Head of caudate nucleus (tissue), 42 donors: ENCODE measurements at regions not wholly inside any gene's neighbourhood (a gene's known extent, or its start where the extent isn't known, plus 50 kb on each side); places are given as distances from the start of the nearest gene placed in this dataset.
A peak's percentile ranks its signal among the peaks of the same experiment; 100 is the strongest.

Experiments
- DNase-seq, 42 donors: peaks; one replicate each; pipeline versions ENCODE4 v3.0.0 to v3.0.0-alpha.2; 2020 to 2021; ENCODE audit warnings: mixed read lengths in 7 of 42
- intact Hi-C: fragments of 100-400 bp; cut with DNase I; formaldehyde crosslinking; loops from one replicate; pipeline ENCODE4 v1.15.0; 2022

DNA sequence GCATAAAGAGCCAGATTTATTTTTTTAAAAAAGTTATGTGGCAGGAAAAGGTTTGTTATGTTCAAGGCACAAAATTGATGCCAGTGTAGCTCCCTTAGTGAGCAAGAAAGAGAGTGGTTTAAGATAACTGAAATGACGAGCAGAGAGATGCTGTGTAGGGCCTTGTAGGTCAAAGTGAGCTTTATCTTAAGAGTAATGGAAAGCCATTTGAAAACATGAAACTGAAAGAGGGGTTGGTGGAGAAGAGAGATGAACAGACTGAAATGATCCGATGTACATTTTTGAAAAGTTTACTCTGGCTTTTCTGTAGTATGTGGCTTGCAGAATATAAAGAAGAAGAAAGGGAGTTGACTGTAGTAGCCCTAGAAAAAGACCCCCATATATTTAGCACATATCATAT, 383.6 kb downstream of the PLA2G4A start:
- intact Hi-C loops = no loop called here
- no peak for DNase-seq

DNA sequence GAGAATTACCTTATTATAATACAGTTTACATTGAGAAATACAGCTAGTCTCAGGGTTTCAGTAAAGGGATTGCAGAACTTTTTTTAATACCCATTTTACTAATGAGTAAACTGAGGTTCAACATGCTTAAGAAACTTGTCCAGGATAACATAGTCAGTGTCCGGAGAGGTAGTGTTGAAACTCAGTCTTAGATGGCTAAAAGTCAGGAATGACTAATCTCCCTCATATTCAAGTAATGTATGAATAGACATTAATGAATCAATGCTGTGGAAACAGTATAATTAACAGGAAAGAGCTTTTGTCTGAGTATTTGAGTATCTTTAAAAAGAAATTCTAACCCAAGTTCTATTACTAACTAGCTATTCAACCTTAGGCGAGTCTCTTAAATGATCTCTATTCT, 397.6 kb downstream of the PLA2G4A start:
- intact Hi-C loops = no loop called here

DNA sequence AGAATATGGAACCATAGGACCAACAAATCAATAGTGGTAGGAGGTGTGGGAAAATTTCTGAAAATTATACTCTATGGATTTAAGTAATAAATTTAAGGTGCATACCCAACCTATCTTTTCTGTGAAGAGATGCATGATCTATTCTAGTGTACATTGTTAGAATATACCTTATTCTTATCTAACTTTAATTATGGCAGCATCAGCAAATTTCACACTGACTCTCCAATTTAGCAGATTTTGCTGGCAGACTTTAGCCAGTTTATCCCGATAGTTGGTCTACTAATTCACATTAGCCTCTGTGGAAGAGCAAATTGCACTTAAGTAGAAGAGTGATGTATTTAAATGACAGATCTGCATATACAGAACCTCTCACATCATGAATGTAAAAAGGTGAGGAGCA, 400.0 kb downstream of the PLA2G4A start:
- DNase-seq = no peak
- intact Hi-C loops = no loop called here

More for the DNA sequence above, 397.6 kb downstream of the PLA2G4A start:
- DNase-seq = no peak

DNA sequence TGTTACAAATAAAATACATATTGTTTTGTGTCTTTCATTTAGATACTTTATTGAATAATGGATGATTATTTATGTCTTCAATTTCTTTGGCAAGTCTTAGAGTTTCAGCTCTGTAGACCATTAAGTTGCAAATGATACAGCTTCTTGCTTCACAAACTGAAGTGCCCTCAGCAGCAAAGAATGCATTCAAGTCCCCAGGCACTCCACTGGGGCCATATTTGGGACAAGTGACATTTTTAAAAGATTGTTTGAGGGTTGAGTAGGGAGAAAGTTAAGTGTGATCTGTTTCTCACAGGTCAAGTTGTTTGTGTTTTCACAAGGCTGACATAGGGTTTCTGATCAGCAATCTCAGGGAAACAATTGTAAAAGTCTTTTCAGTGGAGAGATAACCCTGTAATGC, 400.7 kb downstream of the PLA2G4A start:
- DNase-seq = no peak
- intact Hi-C loops = no loop called here

DNA sequence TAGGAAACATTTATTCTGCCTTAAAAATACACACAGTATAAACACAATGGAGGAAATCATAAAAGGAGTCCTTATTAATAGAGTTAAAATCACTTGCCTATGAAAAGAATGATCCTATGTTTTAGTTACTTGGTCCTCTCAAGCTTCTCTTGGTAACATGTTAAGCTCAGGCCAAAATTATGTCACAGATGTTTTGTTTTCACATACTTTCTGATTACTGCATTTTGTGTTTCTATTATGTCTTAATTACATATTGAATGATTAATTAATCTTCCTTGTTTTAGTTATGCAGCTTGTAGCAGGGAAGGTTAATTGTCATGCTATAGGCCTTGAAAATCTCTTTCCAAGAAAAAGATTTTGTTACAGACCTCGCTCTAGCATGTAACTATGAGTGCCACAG, 406.0 kb downstream of the PLA2G4A start:
- no peak for DNase-seq
- intact Hi-C loops = no loop called here

DNA sequence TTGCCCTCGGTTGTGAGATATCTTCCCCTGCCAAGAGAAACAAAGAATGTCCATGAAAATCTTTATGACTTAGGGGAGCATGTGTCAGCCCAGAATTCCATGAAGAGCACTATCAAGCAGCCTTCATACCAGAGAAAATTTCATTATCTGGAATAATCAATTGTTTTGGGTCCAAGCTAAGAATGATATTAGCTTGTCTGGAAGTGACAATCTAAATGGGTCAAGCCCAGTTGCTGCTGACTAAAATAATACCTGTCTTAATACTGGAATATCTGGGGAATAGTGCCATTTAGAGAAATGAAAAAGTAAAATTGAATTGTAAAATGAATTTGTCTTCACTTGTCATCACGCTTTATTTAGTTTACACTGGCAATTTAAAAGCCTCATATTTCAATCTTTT, 407.4 kb downstream of the PLA2G4A start:
- intact Hi-C loops = no loop called here
- DNase-seq = no peak

DNA sequence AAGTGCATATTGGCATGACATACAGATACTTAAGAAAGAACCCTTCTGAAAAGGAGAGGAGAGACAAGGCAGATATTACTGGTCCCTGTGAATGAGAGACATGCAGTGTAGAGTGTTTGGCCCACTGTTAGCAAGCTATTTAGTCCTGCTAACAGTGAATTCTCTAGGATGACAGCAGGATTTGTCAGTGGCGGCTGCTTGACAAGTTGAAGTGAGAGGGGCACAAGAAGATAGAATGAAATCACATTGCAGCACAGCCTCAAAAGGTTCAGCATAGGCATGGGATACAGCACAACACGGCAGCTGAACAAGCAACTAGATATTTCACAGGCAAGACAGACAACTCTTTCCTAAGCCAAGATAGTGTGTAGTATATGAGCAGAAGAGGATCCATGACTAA, 407.9 kb downstream of the PLA2G4A start:
- intact Hi-C loops = no loop called here
- no peak for DNase-seq

DNA sequence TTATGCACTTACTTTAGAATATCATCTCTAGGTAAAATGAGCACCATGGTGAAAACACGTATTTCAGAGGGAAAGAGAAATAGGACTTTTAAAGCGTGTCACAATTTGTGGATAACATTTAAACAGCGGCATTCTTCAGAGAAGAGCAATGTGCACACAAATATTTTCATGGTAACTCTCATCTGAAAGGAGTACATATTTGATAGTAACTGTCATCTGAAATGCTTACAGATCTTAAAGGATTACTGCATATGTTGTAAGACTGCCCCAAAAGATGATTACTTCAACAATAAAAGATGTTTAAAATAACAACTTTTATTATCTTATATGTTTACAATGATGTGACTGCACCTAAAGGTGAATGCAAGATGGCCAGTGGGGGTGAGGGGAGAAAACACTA, 408.8 kb downstream of the PLA2G4A start:
- no peak for DNase-seq
- intact Hi-C loops = no loop called here

DNA sequence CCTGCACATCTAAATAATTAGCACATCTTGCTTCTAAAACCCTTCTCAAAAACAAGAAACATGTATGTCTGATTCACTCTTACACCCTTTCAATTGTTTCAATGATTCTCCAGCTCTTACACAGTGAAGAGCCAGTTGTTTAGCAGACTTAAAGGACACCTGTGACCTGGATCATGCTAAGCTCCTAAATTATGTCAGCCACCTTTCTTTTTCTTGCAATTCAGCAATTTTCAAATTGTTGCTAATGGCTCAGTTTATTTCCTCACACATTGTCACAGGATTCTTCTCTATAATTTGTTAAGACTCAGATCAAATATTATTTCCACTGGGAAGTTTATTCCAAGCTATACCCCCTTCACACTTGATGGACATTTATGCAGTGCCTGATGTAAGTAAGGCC, 413.2 kb downstream of the PLA2G4A start:
- intact Hi-C loops = no loop called here
- DNase-seq = no peak

DNA sequence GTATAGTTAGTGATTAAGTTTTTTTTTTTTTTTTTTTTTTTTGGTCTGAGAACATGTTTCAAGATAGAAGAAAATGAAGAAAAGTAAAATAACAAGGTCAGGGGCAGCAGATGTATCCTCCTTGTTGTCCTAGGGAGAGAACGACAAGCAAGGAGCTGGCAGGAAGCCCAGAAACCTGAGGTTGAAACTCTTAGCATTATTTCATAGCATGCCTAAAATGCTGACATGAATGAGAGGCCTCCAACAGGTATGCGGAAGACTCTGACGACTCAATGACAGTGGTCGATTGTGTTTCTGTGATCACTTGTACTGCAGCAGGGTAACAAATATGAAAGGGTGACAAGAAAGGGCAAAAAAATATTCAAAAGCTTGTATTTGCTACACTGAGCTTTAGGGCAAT, 415.9 kb downstream of the PLA2G4A start:
- intact Hi-C loops = no loop called here
- DNase-seq = no peak

DNA sequence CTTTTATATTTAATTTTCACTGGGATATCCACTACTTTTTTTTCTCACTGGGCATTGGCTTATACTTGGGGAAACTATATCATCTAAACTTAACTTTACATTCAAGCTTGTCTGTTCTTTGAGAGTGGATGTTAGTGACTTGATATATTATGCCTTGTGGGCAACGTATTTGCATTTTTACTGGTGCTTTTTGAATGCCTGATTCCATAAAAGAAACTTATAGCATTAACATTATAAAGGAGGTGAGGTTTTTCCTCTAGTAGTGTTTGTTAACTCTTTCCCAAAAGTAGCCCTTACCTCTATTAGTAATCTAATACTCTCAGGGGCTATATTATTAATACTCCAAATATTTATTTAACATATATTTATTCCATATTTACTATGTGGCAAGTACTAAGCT, 416.5 kb downstream of the PLA2G4A start:
- intact Hi-C loops = no loop called here
- no peak for DNase-seq

DNA sequence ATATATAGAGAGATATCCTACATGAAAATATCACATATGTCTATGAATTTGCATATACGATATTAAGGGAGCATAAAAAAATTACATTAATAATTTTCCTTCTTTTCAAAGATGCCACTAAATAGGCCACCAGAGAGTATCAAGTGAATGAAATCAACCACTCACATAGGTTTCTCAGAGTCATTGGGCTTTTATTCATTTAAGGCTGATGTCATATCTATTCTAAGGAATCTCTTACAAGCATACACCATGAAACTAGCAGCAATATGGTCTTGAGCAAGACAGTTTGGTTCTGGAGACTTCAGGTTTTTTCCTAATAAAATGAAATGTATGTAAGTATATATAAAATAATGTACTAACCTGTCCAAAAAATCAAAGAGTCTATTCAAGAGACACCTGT, 420.4 kb downstream of the PLA2G4A start:
- intact Hi-C loops = no loop called here
- no peak for DNase-seq

DNA sequence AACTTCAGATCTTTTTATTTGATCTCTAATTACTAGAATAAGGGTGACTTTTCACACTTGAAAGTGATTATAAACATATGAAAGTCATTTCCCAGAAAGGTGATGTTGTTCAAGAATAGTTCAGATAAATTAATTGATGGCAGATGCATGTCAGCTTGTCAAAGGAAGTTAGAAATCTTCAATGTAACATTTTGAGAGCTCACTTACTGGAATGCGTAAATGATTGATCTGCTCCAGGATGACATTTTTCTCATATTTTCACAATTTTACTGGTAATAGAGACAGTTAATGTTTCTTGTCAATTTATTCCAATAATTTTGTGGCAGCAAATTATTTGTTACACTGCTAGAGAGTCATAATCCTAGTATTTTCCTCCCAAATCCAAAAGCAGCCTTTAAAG, 424.2 kb downstream of the PLA2G4A start:
- intact Hi-C loops = no loop called here
- no peak for DNase-seq

DNA sequence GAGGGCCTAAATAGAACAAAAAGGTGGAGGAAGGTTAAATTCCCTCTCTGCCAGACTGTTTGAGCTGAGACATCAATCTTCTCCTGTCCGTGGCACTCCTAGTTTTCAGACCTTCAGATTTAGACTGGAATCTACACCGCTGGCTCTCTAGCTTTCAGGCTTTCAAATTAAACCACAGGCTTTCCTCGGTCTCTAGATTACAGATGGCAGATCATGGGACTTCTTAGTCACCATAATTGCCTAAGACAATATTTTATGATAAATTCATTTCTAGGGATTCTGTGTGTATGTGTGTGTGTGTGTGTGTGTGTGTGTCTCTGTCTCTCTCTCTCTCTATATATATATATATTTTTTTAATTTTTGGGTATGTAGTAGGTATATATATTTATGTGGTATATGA, 428.7 kb downstream of the PLA2G4A start:
- intact Hi-C loops = no loop called here
- no peak for DNase-seq

DNA sequence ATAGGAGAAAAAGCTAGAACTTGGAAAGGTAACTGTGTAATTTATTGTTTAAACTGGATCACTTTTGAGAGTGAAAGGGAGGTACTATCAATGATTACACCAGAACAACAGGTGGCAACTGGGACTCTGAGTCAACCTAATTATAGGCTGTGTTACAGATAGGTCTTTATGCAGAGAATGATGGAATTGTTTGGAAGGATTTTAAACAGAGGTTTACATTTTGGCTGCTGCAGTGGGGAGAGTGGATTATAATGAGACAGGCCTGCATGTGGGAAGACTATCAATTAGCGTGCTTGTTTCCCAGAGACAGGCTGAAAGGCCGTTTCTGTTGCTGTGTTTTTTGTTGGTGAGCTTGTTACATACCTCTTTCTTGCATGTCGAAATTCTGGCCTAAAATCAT, 432.9 kb downstream of the PLA2G4A start:
- intact Hi-C loops = no loop called here
- DNase-seq = peak in 6 of 42 donors; percentile 3 to 49 (median 28)

DNA sequence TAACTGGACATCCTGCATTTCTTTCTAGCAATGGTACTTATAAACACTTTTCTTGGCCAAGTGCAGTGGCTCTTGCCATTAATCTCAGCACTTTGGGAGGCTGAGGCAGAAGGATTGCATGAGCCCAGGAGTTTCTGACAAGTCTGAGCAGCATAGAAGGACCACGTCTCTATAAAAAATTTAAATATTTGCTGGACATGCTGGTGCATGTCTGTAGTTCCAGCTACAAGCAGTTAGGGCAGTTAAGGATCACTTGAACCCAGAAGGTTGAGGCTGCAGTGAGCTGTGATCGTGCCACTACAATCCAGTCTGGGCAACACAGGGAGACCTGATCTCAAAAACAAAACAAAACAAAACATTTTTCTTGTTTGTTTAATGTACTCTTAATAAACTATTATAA, 434.0 kb downstream of the PLA2G4A start:
- no peak for DNase-seq
- intact Hi-C loops = no loop called here

DNA sequence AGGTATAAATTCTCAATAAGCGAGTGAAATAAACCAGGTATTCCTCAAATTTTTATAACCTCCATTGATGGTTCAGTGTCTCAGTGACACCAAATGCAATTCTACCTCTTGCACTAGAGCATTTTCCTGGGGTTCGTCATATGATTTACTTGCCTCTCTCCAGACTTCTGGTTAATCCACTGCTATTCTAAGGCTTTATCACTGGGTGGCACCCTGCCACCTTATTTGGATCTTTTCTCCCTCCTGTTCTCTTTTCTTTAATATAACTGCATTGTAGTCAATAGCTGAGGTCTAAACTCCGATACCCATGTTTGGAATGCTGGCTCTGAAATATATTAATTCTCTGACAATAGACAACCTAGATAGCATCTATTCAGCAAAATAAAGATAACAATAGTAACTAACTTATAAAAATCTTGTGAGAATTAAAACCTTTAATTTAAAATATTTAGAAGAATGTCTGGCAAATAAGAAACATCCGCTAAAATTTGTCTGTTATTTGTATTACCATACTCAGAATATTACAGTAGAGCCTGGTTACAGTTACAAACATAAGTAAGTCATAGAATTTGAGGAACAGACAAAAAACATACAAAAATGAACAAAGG, 436.4 kb downstream of the PLA2G4A start:
- DNase-seq = peak in 36 of 42 donors; percentile 13 to 83 (median 52)
- intact Hi-C loops = no loop called here

DNA sequence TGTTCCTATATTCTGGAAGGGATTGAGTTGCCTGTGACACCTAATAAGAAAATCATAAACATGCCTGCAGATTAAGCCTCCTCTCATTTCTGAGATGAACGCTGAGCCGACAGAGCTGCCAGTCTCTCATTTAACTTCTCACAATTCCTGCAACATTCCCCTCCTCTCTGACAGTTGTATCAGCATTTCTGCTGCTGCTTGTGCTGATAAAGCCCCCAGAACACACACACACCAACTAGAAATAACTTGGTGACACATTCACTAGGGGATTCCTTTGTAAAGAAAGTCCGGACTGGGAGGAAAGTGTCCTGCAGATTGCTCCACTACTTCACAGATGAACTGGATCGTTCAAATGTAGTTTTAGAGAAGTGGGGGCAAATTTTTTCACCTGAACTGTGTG, 437.3 kb downstream of the PLA2G4A start:
- intact Hi-C loops = no loop called here

DNA sequence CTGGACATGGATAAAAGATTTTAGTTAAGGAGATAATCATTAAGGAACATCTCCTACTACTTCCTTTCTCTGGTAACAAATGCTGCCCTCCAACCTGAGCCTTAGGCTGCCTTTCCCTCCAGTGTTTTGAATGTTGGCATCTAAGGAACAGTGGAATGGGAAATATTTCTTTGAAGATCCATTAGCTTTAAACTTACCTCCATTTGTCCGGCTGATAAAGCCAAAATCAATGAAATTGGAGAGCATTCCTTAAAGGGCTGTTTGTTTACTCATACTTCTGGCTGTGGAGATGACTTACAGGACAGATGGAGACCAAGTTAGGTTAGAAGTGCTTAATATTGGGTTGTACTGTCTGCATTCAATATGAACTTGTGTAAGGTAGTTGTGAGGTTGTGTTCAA, 439.1 kb downstream of the PLA2G4A start:
- intact Hi-C loops = no loop called here
- no peak for DNase-seq

More for the DNA sequence above, 437.3 kb downstream of the PLA2G4A start:
- DNase-seq = no peak

DNA sequence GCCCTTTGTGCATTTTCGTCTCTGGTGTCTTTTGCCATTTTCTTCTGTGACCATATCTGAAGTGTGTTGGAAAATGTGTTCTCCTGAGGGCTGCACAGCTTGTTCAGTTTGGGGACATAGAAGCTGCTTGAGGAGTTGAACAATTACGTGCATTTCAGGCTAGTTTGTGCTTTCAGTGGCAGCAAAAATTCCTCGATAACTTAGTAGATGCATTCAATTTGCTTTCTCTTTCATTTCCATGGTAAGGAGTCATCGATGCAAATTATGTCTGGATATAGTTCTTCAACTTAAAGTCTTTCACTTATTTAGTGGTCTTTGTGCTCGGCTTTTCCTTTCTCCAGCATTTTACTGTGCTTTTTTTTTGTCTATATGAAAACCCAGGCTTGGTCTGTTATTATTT, 441.5 kb downstream of the PLA2G4A start:
- no peak for DNase-seq
- intact Hi-C loops = no loop called here

DNA sequence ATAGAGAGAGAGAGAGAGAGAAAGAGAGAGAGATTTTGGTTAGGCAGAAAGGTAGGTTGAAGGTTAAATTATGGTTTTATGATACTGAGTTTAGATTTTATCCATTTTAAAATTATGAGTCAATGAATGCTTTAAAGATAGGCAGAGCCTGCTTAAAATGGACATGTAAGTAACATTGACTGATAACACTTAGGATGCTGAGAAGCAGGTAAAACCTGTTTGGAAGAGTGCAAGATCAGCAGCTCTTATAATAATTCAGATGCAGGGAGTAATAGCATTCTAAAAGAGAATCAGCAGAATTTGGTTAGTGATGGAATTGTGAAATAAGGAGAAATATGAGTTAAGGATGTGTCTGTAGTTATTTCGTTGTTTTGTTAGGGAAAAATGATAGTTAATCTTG, 446.6 kb downstream of the PLA2G4A start:
- intact Hi-C loops = no loop called here
- DNase-seq = no peak

DNA sequence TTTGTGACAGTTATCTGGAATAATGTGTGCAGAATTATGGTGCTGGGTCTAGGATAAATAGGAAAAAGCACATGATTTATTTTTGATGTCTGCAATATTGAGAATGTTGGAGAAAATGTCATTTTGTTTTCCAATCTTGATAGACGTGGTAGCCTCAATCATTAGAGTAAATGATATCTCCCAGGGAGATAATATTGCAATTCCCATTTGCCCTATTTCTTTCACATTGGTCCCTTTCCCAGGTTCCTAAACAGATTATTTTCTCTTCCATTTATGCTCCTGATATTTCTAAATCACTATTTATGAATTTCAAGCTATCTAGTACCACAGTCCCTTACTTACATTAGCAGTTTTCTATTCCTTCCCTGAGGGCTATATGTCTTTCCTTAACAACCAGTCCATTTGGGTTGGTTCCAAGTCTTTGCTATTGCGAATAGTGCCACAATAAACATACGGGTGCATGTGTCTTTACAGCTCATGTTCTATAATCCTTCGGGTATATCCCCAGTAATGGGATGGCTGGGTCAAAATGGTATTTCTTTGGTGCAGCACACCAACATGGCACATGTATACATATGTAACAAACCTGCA, 447.3 kb downstream of the PLA2G4A start:
- DNase-seq = no peak
- intact Hi-C loops = no loop called here
